ENCODE measurements at regions not wholly inside any gene's neighbourhood (a gene's known extent, or its start where the extent isn't known, plus 50 kb on each side); places are given as distances from the start of the nearest gene placed in this dataset.

- TF ChIP-seq EZH2 (IDR thresholded peaks at IDR 0.05): no peak
- no peak for TF ChIP-seq POLR2AphosphoS5 (IDR thresholded peaks at IDR 0.05; ENCODE audit: borderline replicate concordance, low read depth, low read length)
Observed at GRCh38 chr11:15754221-15754620, 602.1 kb downstream of the SOX6 start.

Measured in SK-N-MC (cell line).